ENCODE measurements at regions not wholly inside any gene's neighbourhood (a gene's known extent, or its start where the extent isn't known, plus 50 kb on each side); places are given as distances from the start of the nearest gene placed in this dataset.

- in situ Hi-C loops (cut with HindIII; ENCODE audit: low pct_unique_long_range_greater_than_20kb, low sequenced_read_pairs) (no loop called here), intact Hi-C loops (cut with micrococcal nuclease; ENCODE audit: unreplicated experiment) (no loop called here)
- no peaks in the 10 kb centered on the region for H3K9me3 ChIP-seq (ENCODE audit: control insufficient read depth, insufficient read depth, low read depth, low read length)
- H3K27me3 ChIP-seq (ENCODE audit: control insufficient read depth, insufficient read depth, low read length), result no peaks in the 10 kb centered on the region
- DNase-seq (ENCODE audit: low read depth, low spot score) (no peak), ATAC-seq (no peak)
- TF ChIP-seq SIN3A (IDR thresholded peaks at IDR 0.05; ENCODE audit: borderline replicate concordance, insufficient read depth, low read depth, low read length) (no peak), REST (IDR thresholded peaks at IDR 0.05; ENCODE audit: insufficient read depth in 1 of 2, low read depth in 2 of 2, low read length in 1 of 2) (no peak), POLR2AphosphoS5 (IDR thresholded peaks at IDR 0.05; ENCODE audit: low read depth, low read length) (no peak)
- TF ChIP-seq, protein P1, sequence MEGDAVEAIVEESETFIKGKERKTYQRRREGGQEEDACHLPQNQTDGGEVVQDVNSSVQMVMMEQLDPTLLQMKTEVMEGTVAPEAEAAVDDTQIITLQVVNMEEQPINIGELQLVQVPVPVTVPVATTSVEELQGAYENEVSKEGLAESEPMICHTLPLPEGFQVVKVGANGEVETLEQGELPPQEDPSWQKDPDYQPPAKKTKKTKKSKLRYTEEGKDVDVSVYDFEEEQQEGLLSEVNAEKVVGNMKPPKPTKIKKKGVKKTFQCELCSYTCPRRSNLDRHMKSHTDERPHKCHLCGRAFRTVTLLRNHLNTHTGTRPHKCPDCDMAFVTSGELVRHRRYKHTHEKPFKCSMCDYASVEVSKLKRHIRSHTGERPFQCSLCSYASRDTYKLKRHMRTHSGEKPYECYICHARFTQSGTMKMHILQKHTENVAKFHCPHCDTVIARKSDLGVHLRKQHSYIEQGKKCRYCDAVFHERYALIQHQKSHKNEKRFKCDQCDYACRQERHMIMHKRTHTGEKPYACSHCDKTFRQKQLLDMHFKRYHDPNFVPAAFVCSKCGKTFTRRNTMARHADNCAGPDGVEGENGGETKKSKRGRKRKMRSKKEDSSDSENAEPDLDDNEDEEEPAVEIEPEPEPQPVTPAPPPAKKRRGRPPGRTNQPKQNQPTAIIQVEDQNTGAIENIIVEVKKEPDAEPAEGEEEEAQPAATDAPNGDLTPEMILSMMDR (IDR thresholded peaks at IDR 0.05), result peak; percentile 30; the same call in 1 of the 2 replicates
- ChIA-PET CTCF (no interaction called here), POLR2A (no interaction called here)
- no peak overlapping the region for H3K4me3 ChIP-seq (ENCODE audit: low read depth in 2 of 2, low read length in 2 of 2)
- BruUV-seq (replicated peaks), result no TSS peak
- no peaks in the 10 kb centered on the region for H3K4me1 ChIP-seq (ENCODE audit: control insufficient read depth, insufficient read depth, low read length)
- no peaks in the 10 kb centered on the region for H3K36me3 ChIP-seq (ENCODE audit: control insufficient read depth, insufficient read depth, low read length)
- no peak overlapping the region for H3K27ac ChIP-seq (ENCODE audit: low read length)
These were observed 483.1 kb upstream of the EPHA6 start for GRCh38 chr3:96331341-96331740.

GRCh38 chr3:96334779-96335178 is 479.6 kb upstream of the EPHA6 start:
- in situ Hi-C loops (cut with HindIII; ENCODE audit: low pct_unique_long_range_greater_than_20kb, low sequenced_read_pairs), result no loop called here
- no peak for TF ChIP-seq SIN3A (IDR thresholded peaks at IDR 0.05; ENCODE audit: borderline replicate concordance, insufficient read depth, low read depth, low read length)
- TF ChIP-seq, protein P1 (IDR thresholded peaks at IDR 0.05), result no peak
- TF ChIP-seq POLR2AphosphoS5 (IDR thresholded peaks at IDR 0.05; ENCODE audit: low read depth, low read length), result no peak
- TF ChIP-seq REST (IDR thresholded peaks at IDR 0.05; ENCODE audit: insufficient read depth in 1 of 2, low read depth in 2 of 2, low read length in 1 of 2), result no peak
- TF ChIP-seq TCF7L2 (IDR thresholded peaks at IDR 0.05; ENCODE audit: low read depth, low read length), result no peak
- POLR2A ChIA-PET, result no interaction called here

More at GRCh38 chr3:96334779-96335178, 479.6 kb upstream of the EPHA6 start:
- no peak for DNase-seq (ENCODE audit: low read depth, low spot score)
- CTCF ChIA-PET, result no interaction called here
- H3K27me3 ChIP-seq (ENCODE audit: control insufficient read depth, insufficient read depth, low read length), result no peaks in the 10 kb centered on the region
- H3K9me3 ChIP-seq (ENCODE audit: control insufficient read depth, insufficient read depth, low read depth, low read length), result no peaks in the 10 kb centered on the region
- H3K27ac ChIP-seq (ENCODE audit: low read length), result no peak overlapping the region
- intact Hi-C loops (cut with micrococcal nuclease; ENCODE audit: unreplicated experiment), result no loop called here
- no TSS peak for BruUV-seq (replicated peaks)
- no peaks in the 10 kb centered on the region for H3K4me1 ChIP-seq (ENCODE audit: control insufficient read depth, insufficient read depth, low read length)
- H3K4me3 ChIP-seq (ENCODE audit: low read depth in 2 of 2, low read length in 2 of 2), result no peak overlapping the region
- H3K36me3 ChIP-seq (ENCODE audit: control insufficient read depth, insufficient read depth, low read length), result no peaks in the 10 kb centered on the region
- ATAC-seq, result no peak
